ENCODE measurements at regions not wholly inside any gene's neighbourhood (a gene's known extent, or its start where the extent isn't known, plus 50 kb on each side); places are given as distances from the start of the nearest gene placed in this dataset.

DNA sequence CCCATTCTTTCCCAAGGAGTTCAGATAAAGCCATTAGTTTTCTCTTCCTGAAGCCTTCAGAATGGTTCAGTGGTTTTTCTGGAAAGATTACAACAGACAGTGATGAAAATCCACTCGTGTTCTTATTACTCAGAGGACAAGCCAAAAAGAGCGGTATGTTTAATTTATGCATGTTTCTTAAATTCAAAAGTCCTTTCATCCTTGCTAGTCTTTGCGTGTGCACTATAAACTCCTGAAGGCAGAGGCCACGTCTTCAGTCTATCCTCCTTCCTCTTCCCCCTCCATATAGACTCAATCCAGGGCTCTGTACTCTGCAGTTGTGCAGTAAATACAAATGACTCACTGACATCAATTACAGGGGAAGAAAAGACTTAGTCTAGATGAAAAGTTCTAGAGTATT is 409.2 kb upstream of the PLXNA2 start:
- TF ChIP-seq SIN3A (IDR thresholded peaks at IDR 0.05; ENCODE audit: borderline replicate concordance, insufficient read depth, low read length) (no peak), POLR2AphosphoS5 (IDR thresholded peaks at IDR 0.05; ENCODE audit: low read depth, low read length) (no peak)
- TF ChIP-seq, protein P1, sequence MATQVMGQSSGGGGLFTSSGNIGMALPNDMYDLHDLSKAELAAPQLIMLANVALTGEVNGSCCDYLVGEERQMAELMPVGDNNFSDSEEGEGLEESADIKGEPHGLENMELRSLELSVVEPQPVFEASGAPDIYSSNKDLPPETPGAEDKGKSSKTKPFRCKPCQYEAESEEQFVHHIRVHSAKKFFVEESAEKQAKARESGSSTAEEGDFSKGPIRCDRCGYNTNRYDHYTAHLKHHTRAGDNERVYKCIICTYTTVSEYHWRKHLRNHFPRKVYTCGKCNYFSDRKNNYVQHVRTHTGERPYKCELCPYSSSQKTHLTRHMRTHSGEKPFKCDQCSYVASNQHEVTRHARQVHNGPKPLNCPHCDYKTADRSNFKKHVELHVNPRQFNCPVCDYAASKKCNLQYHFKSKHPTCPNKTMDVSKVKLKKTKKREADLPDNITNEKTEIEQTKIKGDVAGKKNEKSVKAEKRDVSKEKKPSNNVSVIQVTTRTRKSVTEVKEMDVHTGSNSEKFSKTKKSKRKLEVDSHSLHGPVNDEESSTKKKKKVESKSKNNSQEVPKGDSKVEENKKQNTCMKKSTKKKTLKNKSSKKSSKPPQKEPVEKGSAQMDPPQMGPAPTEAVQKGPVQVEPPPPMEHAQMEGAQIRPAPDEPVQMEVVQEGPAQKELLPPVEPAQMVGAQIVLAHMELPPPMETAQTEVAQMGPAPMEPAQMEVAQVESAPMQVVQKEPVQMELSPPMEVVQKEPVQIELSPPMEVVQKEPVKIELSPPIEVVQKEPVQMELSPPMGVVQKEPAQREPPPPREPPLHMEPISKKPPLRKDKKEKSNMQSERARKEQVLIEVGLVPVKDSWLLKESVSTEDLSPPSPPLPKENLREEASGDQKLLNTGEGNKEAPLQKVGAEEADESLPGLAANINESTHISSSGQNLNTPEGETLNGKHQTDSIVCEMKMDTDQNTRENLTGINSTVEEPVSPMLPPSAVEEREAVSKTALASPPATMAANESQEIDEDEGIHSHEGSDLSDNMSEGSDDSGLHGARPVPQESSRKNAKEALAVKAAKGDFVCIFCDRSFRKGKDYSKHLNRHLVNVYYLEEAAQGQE (IDR thresholded peaks at IDR 0.05; ENCODE audit: insufficient read depth in 1 of 2, low read depth in 2 of 2, low read length in 2 of 2) = no peak

All from PFSK-1 (cell line).